ENCODE measurements at regions not wholly inside any gene's neighbourhood (a gene's known extent, or its start where the extent isn't known, plus 50 kb on each side); places are given as distances from the start of the nearest gene placed in this dataset.
A peak's percentile ranks its signal among the peaks of the same experiment; 100 is the strongest.
"Not testable (repeated sequence)": the region's sequence is repeated elsewhere in the genome, so short reads cannot be mapped to it uniquely, and the experiment has no call there.

GRCh38 chr2:217593732-217594131 is 409.1 kb downstream of the TNS1 start:
- DNase-seq (ENCODE audit: low spot score), result no peak

- DNase-seq (ENCODE audit: low spot score), result no peak
Observed at GRCh38 chr2:217588266-217588665, 414.5 kb downstream of the TNS1 start.

- peak; percentile 50 for DNase-seq (ENCODE audit: low spot score)
Observed at GRCh38 chr2:217585362-217585761, 417.4 kb downstream of the TNS1 start.

- not testable (repeated sequence) for DNase-seq (ENCODE audit: low spot score)
Observed at GRCh38 chr2:217580407-217580806, 422.4 kb downstream of the TNS1 start.

- DNase-seq (ENCODE audit: low spot score), result no peak
Observed at GRCh38 chr2:217573571-217573970, 429.2 kb downstream of the TNS1 start.

GRCh38 chr2:217570394-217570793 is 432.4 kb downstream of the TNS1 start:
- no peak for DNase-seq (ENCODE audit: low spot score)

GRCh38 chr2:217568289-217568971 is 434.4 kb downstream of the TNS1 start:
- DNase-seq (ENCODE audit: low spot score), result no peak

GRCh38 chr2:217563565-217563964 is 439.2 kb downstream of the TNS1 start:
- DNase-seq (ENCODE audit: low spot score), result no peak

GRCh38 chr2:217562871-217563480 is 439.8 kb downstream of the TNS1 start:
- no peak for DNase-seq (ENCODE audit: low spot score)

- DNase-seq (ENCODE audit: low spot score), result no peak
Observed at GRCh38 chr2:217559084-217559483, 443.7 kb downstream of the TNS1 start.

GRCh38 chr2:217555081-217555876 is 447.5 kb downstream of the TNS1 start:
- DNase-seq (ENCODE audit: low spot score), result no peak

GRCh38 chr2:217553679-217554078 is 449.1 kb downstream of the TNS1 start:
- no peak for DNase-seq (ENCODE audit: low spot score)

GRCh38 chr2:217553202-217553601 is 449.6 kb downstream of the TNS1 start:
- no peak for DNase-seq (ENCODE audit: low spot score)

GRCh38 chr2:217552081-217552480 is 450.7 kb downstream of the TNS1 start:
- no peak for DNase-seq (ENCODE audit: low spot score)

GRCh38 chr2:217551252-217551899 is 451.4 kb downstream of the TNS1 start:
- DNase-seq (ENCODE audit: low spot score), result no peak

GRCh38 chr2:217539126-217539525 is 463.7 kb downstream of the TNS1 start:
- no peak for DNase-seq (ENCODE audit: low spot score)

- DNase-seq (ENCODE audit: low spot score), result no peak
Observed at GRCh38 chr2:217538719-217539118, 464.1 kb downstream of the TNS1 start.

GRCh38 chr2:217535957-217536708 is 466.7 kb downstream of the TNS1 start:
- DNase-seq (ENCODE audit: low spot score), result no peak

- no peak for DNase-seq (ENCODE audit: low spot score)
Observed at GRCh38 chr2:217530392-217531090, 472.3 kb downstream of the TNS1 start.

- no peak for DNase-seq (ENCODE audit: low spot score)
Observed at GRCh38 chr2:217529271-217529670, 473.5 kb downstream of the TNS1 start.

- no peak for DNase-seq (ENCODE audit: low spot score)
Observed at GRCh38 chr2:217527590-217528202, 475.1 kb downstream of the TNS1 start.
